ENCODE measurements at regions not wholly inside any gene's neighbourhood (a gene's known extent, or its start where the extent isn't known, plus 50 kb on each side); places are given as distances from the start of the nearest gene placed in this dataset.

DNA sequence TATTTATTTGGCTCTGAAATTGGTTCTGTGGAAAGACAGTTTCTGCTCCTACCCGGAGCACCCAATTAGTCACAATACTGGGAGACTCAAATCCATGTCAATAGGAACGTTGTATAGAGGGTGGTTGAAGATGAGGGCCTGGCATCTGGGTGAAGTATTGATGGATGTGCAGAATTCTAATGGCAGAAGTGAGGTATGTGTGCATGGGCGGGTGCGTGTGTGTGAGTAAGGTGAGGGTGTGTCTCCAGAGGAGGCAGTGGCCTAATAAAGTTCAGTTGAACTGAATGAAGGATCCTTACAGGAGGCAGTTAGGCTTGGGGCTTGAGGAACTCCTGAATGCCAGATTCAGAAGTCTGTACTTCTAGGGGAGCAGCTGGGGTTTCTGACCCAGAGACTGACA lies 71.8 kb upstream of the B3GAT1 start:
- TF ChIP-seq, protein P1, sequence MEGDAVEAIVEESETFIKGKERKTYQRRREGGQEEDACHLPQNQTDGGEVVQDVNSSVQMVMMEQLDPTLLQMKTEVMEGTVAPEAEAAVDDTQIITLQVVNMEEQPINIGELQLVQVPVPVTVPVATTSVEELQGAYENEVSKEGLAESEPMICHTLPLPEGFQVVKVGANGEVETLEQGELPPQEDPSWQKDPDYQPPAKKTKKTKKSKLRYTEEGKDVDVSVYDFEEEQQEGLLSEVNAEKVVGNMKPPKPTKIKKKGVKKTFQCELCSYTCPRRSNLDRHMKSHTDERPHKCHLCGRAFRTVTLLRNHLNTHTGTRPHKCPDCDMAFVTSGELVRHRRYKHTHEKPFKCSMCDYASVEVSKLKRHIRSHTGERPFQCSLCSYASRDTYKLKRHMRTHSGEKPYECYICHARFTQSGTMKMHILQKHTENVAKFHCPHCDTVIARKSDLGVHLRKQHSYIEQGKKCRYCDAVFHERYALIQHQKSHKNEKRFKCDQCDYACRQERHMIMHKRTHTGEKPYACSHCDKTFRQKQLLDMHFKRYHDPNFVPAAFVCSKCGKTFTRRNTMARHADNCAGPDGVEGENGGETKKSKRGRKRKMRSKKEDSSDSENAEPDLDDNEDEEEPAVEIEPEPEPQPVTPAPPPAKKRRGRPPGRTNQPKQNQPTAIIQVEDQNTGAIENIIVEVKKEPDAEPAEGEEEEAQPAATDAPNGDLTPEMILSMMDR (IDR thresholded peaks at IDR 0.05; ENCODE audit: low read depth, low read length), result no peak
- TF ChIP-seq, protein P2, sequence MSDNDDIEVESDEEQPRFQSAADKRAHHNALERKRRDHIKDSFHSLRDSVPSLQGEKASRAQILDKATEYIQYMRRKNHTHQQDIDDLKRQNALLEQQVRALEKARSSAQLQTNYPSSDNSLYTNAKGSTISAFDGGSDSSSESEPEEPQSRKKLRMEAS (IDR thresholded peaks at IDR 0.05; ENCODE audit: low read depth, low read length), result no peak
- no peak for TF ChIP-seq POLR2A (IDR thresholded peaks at IDR 0.05; ENCODE audit: extremely low read depth, insufficient read length)

Data from NB4 (cell line).